Ovary (tissue), 7 donors: ENCODE measurements at regions not wholly inside any gene's neighbourhood (a gene's known extent, or its start where the extent isn't known, plus 50 kb on each side); places are given as distances from the start of the nearest gene placed in this dataset.

ENCODE experiments used
- DNase-seq, 5 donors: peaks; one replicate each; pipeline ENCODE4 v3.0.0-alpha.2; 2019 to 2020
- H3K27ac ChIP-seq, 2 donors: fragments of 200-600 bp; one replicate each; pipeline versions ENCODE4 v1.5.1 to v1.8.0; 2019 to 2022
- H3K27me3 ChIP-seq: fragments of 200-600 bp; one replicate; pipeline ENCODE4 v1.8.0; 2022
- H3K36me3 ChIP-seq: fragments of 200-600 bp; sonication (generic); one replicate; pipeline ENCODE4 v1.5.1; 2019
- H3K4me1 ChIP-seq: one replicate; pipeline ENCODE4 v1.8.1; 2013; ENCODE audit warnings: mild to moderate bottlenecking, moderate library complexity; ENCODE audit not compliant: insufficient read depth
- H3K4me3 ChIP-seq: fragments of 200-600 bp; sonication (generic); one replicate; pipeline ENCODE4 v1.5.1; 2017
- H3K9me3 ChIP-seq, 2 donors: fragments of 200-600 bp in 1 of 2; sonication (generic) in 1 of 2; one replicate each; pipeline versions ENCODE4 v1.5.1 to v1.8.1; 2013 to 2019; ENCODE audit warnings: mild to moderate bottlenecking in 1 of 2, moderate library complexity in 1 of 2
- EP300 ChIP-seq: sonication (generic); formaldehyde crosslinking; IDR thresholded peaks from one replicate; pipeline ENCODE4 v1.6.1; 2017; ENCODE audit warnings: antibody characterized with exemption
- POLR2A ChIP-seq: fragments of 450-650 bp; IDR thresholded peaks from one replicate; pipeline ENCODE4 v1.6.1; 2017; ENCODE audit warnings: antibody characterized with exemption, mild to moderate bottlenecking, moderate library complexity
- WGBS, 3 donors: extraction: QIAGEN DNeasy Blood & Tissue Kit in 1 of 3; methylation state at CpG; one replicate each; pipeline versions ENCODE4 v1.1.5 to v1.1.7; 2013 to 2017; 5-methylcytosine and 5-hydroxymethylcytosine counted together
- intact Hi-C, 4 donors: fragments of 100-400 bp; cut with DNase I; formaldehyde crosslinking; loops; one replicate each; pipeline versions ENCODE4 v1.11.0 to v1.15.1; 2022 to 2023
- TF ChIP-seq, protein P1 (sequence below), 3 donors: fragments of 450-650 bp in 2 of 3; fragments of 200-600 bp in 1 of 3; IDR thresholded peaks; one replicate each; pipeline versions ENCODE4 v1.5.1 to v1.8.0; 2016 to 2022; ENCODE audit warnings: antibody characterized with exemption in 3 of 3, mild to moderate bottlenecking in 1 of 3
- donor health status: DM: no; HTN: no; CAD: no; lungs with moderate emphysema.
- donor health status: DM: no; HTN: no; CAD: no.
- donor health status: Bipolar disorder and iron deficiency.
- donor health status: DM: no; HTN: no; CAD: no.
- donor health status: DM: yes; HTN: yes; CAD: no.

DNA sequence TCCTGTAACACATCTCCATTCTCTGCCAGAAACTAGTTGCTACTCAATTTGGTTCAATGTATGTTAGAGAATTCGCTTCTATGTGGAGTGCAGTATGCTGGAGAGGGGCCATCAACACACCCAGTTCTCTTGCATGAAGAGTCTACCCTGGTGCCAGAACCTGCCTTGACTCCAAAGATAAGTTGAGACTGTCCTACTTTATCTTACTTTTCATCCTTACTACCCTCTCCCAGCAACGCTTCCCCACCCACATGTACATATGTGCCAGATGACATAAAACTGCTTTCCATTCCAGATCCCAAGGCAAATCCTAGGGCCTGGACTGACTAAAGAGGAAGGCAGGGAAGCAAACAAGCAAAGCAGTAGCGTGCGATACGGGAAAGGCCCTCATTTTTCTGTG lies 442.6 kb upstream of the THRB start:
- intact Hi-C loops = loop anchor here in 1 of 4 donors (5.0 kb wide), 1 partner anchor 385 kb away; no protein-coding TSS in a partner anchor

DNA sequence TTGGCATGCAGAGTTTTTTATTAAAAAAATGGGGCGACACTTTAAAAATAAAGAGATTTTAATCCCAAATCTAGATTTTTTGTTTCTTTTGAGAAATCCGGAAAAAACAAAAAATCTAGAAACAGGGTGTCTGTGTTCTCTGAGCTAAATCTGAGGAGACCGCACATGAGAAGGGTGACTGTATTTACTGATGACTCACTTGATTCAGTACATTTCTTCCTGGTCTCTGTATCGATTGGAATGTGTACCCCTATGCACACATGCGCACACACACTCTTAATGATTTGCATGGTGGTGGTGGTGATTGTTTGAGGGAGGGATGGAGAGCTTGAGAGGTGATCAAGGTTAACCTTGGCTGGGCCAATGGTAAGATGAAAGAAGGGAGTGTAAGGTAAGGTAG lies 443.1 kb upstream of the THRB start:
- intact Hi-C loops = loop anchor here in 1 of 4 donors (5.0 kb wide), 1 partner anchor 385 kb away; no protein-coding TSS in a partner anchor
- Histone ChIP-seq H3K27me3 (no peaks in the 10 kb centered on the region), H3K36me3 (no peaks in the 10 kb centered on the region), H3K4me1 (no peaks in the 10 kb centered on the region), H3K27ac (no peak overlapping the region), H3K9me3 (no peaks in the 10 kb centered on the region), H3K4me3 (no peak overlapping the region)
- WGBS, 3 donors = 74 to 85% (median 82%) methylated on average over 5 of the region's 5 CpGs
- DNase-seq = no peak
- TF ChIP-seq, protein P1, sequence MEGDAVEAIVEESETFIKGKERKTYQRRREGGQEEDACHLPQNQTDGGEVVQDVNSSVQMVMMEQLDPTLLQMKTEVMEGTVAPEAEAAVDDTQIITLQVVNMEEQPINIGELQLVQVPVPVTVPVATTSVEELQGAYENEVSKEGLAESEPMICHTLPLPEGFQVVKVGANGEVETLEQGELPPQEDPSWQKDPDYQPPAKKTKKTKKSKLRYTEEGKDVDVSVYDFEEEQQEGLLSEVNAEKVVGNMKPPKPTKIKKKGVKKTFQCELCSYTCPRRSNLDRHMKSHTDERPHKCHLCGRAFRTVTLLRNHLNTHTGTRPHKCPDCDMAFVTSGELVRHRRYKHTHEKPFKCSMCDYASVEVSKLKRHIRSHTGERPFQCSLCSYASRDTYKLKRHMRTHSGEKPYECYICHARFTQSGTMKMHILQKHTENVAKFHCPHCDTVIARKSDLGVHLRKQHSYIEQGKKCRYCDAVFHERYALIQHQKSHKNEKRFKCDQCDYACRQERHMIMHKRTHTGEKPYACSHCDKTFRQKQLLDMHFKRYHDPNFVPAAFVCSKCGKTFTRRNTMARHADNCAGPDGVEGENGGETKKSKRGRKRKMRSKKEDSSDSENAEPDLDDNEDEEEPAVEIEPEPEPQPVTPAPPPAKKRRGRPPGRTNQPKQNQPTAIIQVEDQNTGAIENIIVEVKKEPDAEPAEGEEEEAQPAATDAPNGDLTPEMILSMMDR (IDR thresholded peaks at IDR 0.05) = no peak
- TF ChIP-seq EP300 (no peak), POLR2A (no peak)

More for the DNA sequence above, 442.6 kb upstream of the THRB start:
- Histone ChIP-seq H3K9me3 (no peaks in the 10 kb centered on the region), H3K4me1 (no peaks in the 10 kb centered on the region), H3K4me3 (no peak overlapping the region), H3K27me3 (no peaks in the 10 kb centered on the region), H3K27ac (no peak overlapping the region), H3K36me3 (no peaks in the 10 kb centered on the region)
- DNase-seq = no peak
- 70 to 83% (median 82%) methylated on average over 5 of the region's 5 CpGs for WGBS, 3 donors
- TF ChIP-seq, protein P1 (IDR thresholded peaks at IDR 0.05) = no peak
- TF ChIP-seq EP300 = no peak
- no peak for TF ChIP-seq POLR2A

GRCh38 chr3:24943961-24944360 lies 449.3 kb upstream of the THRB start:
- 87 to 91% (median 89%) methylated on average over 3 of the region's 3 CpGs for WGBS, 3 donors

DNA sequence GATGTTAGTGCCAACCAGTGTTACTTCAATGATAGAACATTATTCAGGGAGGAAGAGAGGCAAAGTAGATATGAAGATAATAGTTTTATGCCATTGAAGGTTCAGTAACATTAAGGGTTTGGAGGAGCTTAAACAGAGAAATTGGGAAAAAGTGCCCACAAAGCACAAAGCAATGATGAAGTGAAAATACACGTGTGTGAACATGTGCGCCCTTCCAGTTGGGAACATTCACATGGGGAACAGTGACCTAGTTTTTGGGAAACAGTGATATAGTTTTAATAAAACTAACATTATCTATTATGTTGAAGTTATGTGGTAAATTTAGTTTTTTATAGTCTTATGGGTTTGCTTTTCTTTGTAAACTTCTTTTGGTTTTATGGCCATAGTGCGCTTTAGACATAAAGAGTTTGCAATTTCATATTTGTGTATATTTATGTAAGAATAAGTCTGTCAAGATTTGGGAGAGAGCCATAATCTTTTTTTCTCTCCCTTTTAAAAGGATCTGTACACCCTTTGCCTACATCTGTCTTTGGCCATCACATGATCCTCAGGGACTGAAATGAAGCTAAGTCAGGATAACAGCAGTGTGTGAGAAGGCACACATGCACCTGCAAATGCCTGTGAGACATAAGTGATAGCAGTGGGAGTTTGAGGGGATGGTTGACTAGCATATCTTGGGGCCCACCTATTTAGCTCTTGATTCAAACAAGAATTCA lies 450.3 kb upstream of the THRB start:
- Histone ChIP-seq H3K9me3 (no peaks in the 10 kb centered on the region), H3K36me3 (no peaks in the 10 kb centered on the region), H3K27me3 (no peaks in the 10 kb centered on the region), H3K4me3 (no peak overlapping the region), H3K4me1 (no peaks in the 10 kb centered on the region), H3K27ac (no peak overlapping the region)
- DNase-seq = no peak
- TF ChIP-seq, protein P1 (IDR thresholded peaks at IDR 0.05) = no peak
- TF ChIP-seq EP300 (no peak), POLR2A (no peak)
- intact Hi-C loops = no loop called here
- WGBS, 3 donors = 86 to 94% (median 89%) methylated on average over 3 of the region's 3 CpGs

More at GRCh38 chr3:24943961-24944360, 449.3 kb upstream of the THRB start:
- Histone ChIP-seq H3K27ac (no peak overlapping the region), H3K36me3 (no peaks in the 10 kb centered on the region), H3K9me3 (no peaks in the 10 kb centered on the region), H3K4me1 (no peaks in the 10 kb centered on the region), H3K4me3 (no peak overlapping the region), H3K27me3 (no peaks in the 10 kb centered on the region)
- no peak for DNase-seq
- TF ChIP-seq POLR2A = no peak
- no peak for TF ChIP-seq EP300
- TF ChIP-seq, protein P1 (IDR thresholded peaks at IDR 0.05) = no peak
- intact Hi-C loops = no loop called here
